Neural progenitor cell (in vitro differentiated cells): ENCODE measurements at regions not wholly inside any gene's neighbourhood (a gene's known extent, or its start where the extent isn't known, plus 50 kb on each side); places are given as distances from the start of the nearest gene placed in this dataset.

Source experiments
- DNase-seq: peaks from one replicate; pipeline ENCODE4 v3.0.0-alpha.2; 2016; ENCODE audit warnings: low spot score
- H2AFZ ChIP-seq: fragments of 200-600 bp; sonication (generic); replicated peaks from 2 replicates; pipeline ENCODE4 v1.6.1; 2016; ENCODE audit warnings: antibody characterized with exemption
- H3F3A ChIP-seq: fragments of 200-600 bp; sonication (generic); 2 replicates; pipeline ENCODE4 v1.6.1; 2016; ENCODE audit warnings: antibody characterized with exemption, low read depth
- H3K27ac ChIP-seq: fragments of 200-600 bp; sonication (generic); 2 replicates; pipeline ENCODE4 v1.5.1; 2016; ENCODE audit warnings: mild to moderate bottlenecking
- H3K27me3 ChIP-seq: fragments of 200-600 bp; sonication (generic); 2 replicates; pipeline ENCODE4 v1.6.1; 2016; ENCODE audit warnings: mild to moderate bottlenecking, moderate library complexity
- H3K36me3 ChIP-seq: fragments of 200-600 bp; sonication (generic); 2 replicates; pipeline ENCODE4 v1.5.1; 2016
- H3K4me1 ChIP-seq: fragments of 200-600 bp; sonication (generic); 2 replicates; pipeline ENCODE4 v1.6.1; 2016; ENCODE audit warnings: mixed run types
- H3K4me2 ChIP-seq: fragments of 200-600 bp; sonication (generic); 2 replicates; pipeline ENCODE4 v1.6.1; 2016
- H3K4me3 ChIP-seq: fragments of 200-600 bp; sonication (generic); 2 replicates; pipeline ENCODE4 v1.5.1; 2016
- H3K79me2 ChIP-seq: fragments of 200-600 bp; sonication (generic); 2 replicates; pipeline ENCODE4 v1.6.1; 2016; ENCODE audit warnings: low read depth
- H3K9ac ChIP-seq: fragments of 200-600 bp; sonication (generic); 2 replicates; pipeline ENCODE4 v1.6.1; 2016
- H3K9me3 ChIP-seq: fragments of 200-600 bp; sonication (generic); 2 replicates; pipeline ENCODE4 v1.5.1; 2016; ENCODE audit warnings: low read depth
- H4K20me1 ChIP-seq: fragments of 200-600 bp; sonication (generic); 2 replicates; pipeline ENCODE4 v1.6.1; 2016; ENCODE audit warnings: low read depth
- H3K27ac Mint-ChIP-seq: 3 replicates; pipeline ENCODE4 v1.8.0; 2021; ENCODE audit warnings: mixed read lengths
- H3K27me3 Mint-ChIP-seq: 2 replicates; pipeline ENCODE4 v1.8.0; 2022; ENCODE audit warnings: low read depth, mild to moderate bottlenecking, inconsistent platforms, moderate library complexity, mixed read lengths; ENCODE audit not compliant: insufficient read depth
- H3K36me3 Mint-ChIP-seq: 3 replicates; pipeline ENCODE4 v1.8.0; 2021; ENCODE audit warnings: mixed read lengths
- H3K4me1 Mint-ChIP-seq: 3 replicates; pipeline ENCODE4 v1.8.0; 2021; ENCODE audit warnings: mixed read lengths
- H3K4me3 Mint-ChIP-seq: 3 replicates; pipeline ENCODE4 v1.8.0; 2021; ENCODE audit warnings: mild to moderate bottlenecking, moderate library complexity, mixed read lengths
- H3K9me3 Mint-ChIP-seq: 3 replicates; pipeline ENCODE4 v1.8.0; 2020; ENCODE audit warnings: mixed read lengths
- CTCF ChIP-seq: fragments of 200-600 bp; sonication (generic); IDR thresholded peaks from 2 replicates; pipeline ENCODE4 v1.5.1; 2017; ENCODE audit warnings: antibody characterized with exemption, mild to moderate bottlenecking
- EZH2 ChIP-seq: fragments of 200-600 bp; sonication (generic); IDR thresholded peaks from 2 replicates; pipeline ENCODE4 v1.6.1; 2017; ENCODE audit warnings: antibody characterized with exemption, mild to moderate bottlenecking, moderate library complexity
- EZH2phosphoT487 ChIP-seq: fragments of 200-600 bp; sonication (generic); IDR thresholded peaks from 2 replicates; pipeline ENCODE4 v1.6.1; 2017; ENCODE audit warnings: antibody characterized with exemption

- no peak overlapping the region for H3K4me3 ChIP-seq
- no peaks in the 10 kb centered on the region for H3K79me2 ChIP-seq
- H3F3A ChIP-seq: no peaks in the 10 kb centered on the region
- no peaks in the 10 kb centered on the region for H4K20me1 ChIP-seq
- peak overlapping the region; percentile 26 for H3K4me2 ChIP-seq
- no peaks in the 10 kb centered on the region for H3K36me3 Mint-ChIP-seq
- no peak overlapping the region for H3K9ac ChIP-seq
- no peak overlapping the region for H3K4me3 Mint-ChIP-seq
- H3K36me3 ChIP-seq: no peaks in the 10 kb centered on the region
- no peaks in the 10 kb centered on the region for H3K27me3 Mint-ChIP-seq
- H2AFZ ChIP-seq: no peak overlapping the region
- no peak overlapping the region for H3K27ac ChIP-seq
- DNase-seq: peak; percentile 9
- no peaks in the 10 kb centered on the region for H3K9me3 ChIP-seq
- H3K27me3 ChIP-seq: no peaks in the 10 kb centered on the region
- H3K4me1 Mint-ChIP-seq: peaks cover 9% of the 10 kb centered on the region
- no peak overlapping the region for H3K27ac Mint-ChIP-seq
- TF ChIP-seq CTCF (no peak), EZH2 (no peak), EZH2phosphoT487 (no peak)
- H3K4me1 ChIP-seq: peaks cover 14% of the 10 kb centered on the region
- no peaks in the 10 kb centered on the region for H3K9me3 Mint-ChIP-seq
Measured at GRCh38 chr2:155841442-155841841, 491.1 kb downstream of the NR4A2 start.

GRCh38 chr2:155840661-155841060 is 491.9 kb downstream of the NR4A2 start:
- H3K9ac ChIP-seq: no peak overlapping the region
- Mint-ChIP-seq H3K36me3 (no peaks in the 10 kb centered on the region), H3K9me3 (no peaks in the 10 kb centered on the region), H3K4me3 (no peak overlapping the region), H3K27ac (no peak overlapping the region), H3K4me1 (peaks cover 9% of the 10 kb centered on the region), H3K27me3 (no peaks in the 10 kb centered on the region)
- no peaks in the 10 kb centered on the region for H3K27me3 ChIP-seq
- H3F3A ChIP-seq: no peaks in the 10 kb centered on the region
- no peaks in the 10 kb centered on the region for H3K9me3 ChIP-seq
- H4K20me1 ChIP-seq: no peaks in the 10 kb centered on the region
- DNase-seq: no peak
- no peak overlapping the region for H3K4me2 ChIP-seq
- no peak for TF ChIP-seq EZH2
- no peak for TF ChIP-seq EZH2phosphoT487
- TF ChIP-seq CTCF: no peak
- H3K27ac ChIP-seq: no peak overlapping the region
- no peaks in the 10 kb centered on the region for H3K79me2 ChIP-seq
- no peak overlapping the region for H2AFZ ChIP-seq
- peaks cover 14% of the 10 kb centered on the region for H3K4me1 ChIP-seq
- H3K36me3 ChIP-seq: no peaks in the 10 kb centered on the region
- H3K4me3 ChIP-seq: no peak overlapping the region

- no peaks in the 10 kb centered on the region for H3K9me3 ChIP-seq
- H3K9ac ChIP-seq: no peak overlapping the region
- Mint-ChIP-seq H3K27me3 (no peaks in the 10 kb centered on the region), H3K9me3 (no peaks in the 10 kb centered on the region), H3K36me3 (no peaks in the 10 kb centered on the region), H3K4me1 (peaks cover 9% of the 10 kb centered on the region), H3K4me3 (no peak overlapping the region), H3K27ac (no peak overlapping the region)
- no peaks in the 10 kb centered on the region for H3K79me2 ChIP-seq
- H3K4me3 ChIP-seq: no peak overlapping the region
- no peak for TF ChIP-seq EZH2
- no peak for TF ChIP-seq EZH2phosphoT487
- TF ChIP-seq CTCF: no peak
- DNase-seq: no peak
- H3K36me3 ChIP-seq: no peaks in the 10 kb centered on the region
- no peak overlapping the region for H3K27ac ChIP-seq
- no peak overlapping the region for H2AFZ ChIP-seq
- no peaks in the 10 kb centered on the region for H4K20me1 ChIP-seq
- no peak overlapping the region for H3K4me2 ChIP-seq
- H3K27me3 ChIP-seq: no peaks in the 10 kb centered on the region
- peaks cover 14% of the 10 kb centered on the region for H3K4me1 ChIP-seq
- H3F3A ChIP-seq: no peaks in the 10 kb centered on the region
Measured at GRCh38 chr2:155839991-155840390, 492.5 kb downstream of the NR4A2 start.

GRCh38 chr2:155839436-155839835 is 493.1 kb downstream of the NR4A2 start:
- H3K4me3 ChIP-seq: no peak overlapping the region
- no peak overlapping the region for H3K9ac ChIP-seq
- no peak for DNase-seq
- no peak overlapping the region for H3K4me3 Mint-ChIP-seq
- no peak overlapping the region for H2AFZ ChIP-seq
- H3K27ac ChIP-seq: no peak overlapping the region
- no peaks in the 10 kb centered on the region for H3K27me3 ChIP-seq
- H3K4me2 ChIP-seq: no peak overlapping the region
- H3K36me3 Mint-ChIP-seq: no peaks in the 10 kb centered on the region
- no peaks in the 10 kb centered on the region for H3K36me3 ChIP-seq
- H3K27ac Mint-ChIP-seq: no peak overlapping the region
- TF ChIP-seq EZH2phosphoT487 (no peak), CTCF (no peak), EZH2 (no peak)
- peaks cover 14% of the 10 kb centered on the region for H3K4me1 ChIP-seq
- H3K9me3 ChIP-seq: no peaks in the 10 kb centered on the region
- no peaks in the 10 kb centered on the region for H3K79me2 ChIP-seq
- no peaks in the 10 kb centered on the region for H3F3A ChIP-seq
- no peaks in the 10 kb centered on the region for H3K27me3 Mint-ChIP-seq
- H3K4me1 Mint-ChIP-seq: peaks cover 9% of the 10 kb centered on the region
- H3K9me3 Mint-ChIP-seq: no peaks in the 10 kb centered on the region
- H4K20me1 ChIP-seq: no peaks in the 10 kb centered on the region
